ENCODE measurements at regions not wholly inside any gene's neighbourhood (a gene's known extent, or its start where the extent isn't known, plus 50 kb on each side); places are given as distances from the start of the nearest gene placed in this dataset.
"Not testable (repeated sequence)": the region's sequence is repeated elsewhere in the genome, so short reads cannot be mapped to it uniquely, and the experiment has no call there.

GRCh38 chr7:85714043-85714578 is 527.3 kb upstream of the SEMA3D start:
- DNase-seq (ENCODE audit: low spot score): no peak

- DNase-seq (ENCODE audit: low spot score): no peak
Observed at GRCh38 chr7:85713171-85713570, 526.3 kb upstream of the SEMA3D start.

DNA sequence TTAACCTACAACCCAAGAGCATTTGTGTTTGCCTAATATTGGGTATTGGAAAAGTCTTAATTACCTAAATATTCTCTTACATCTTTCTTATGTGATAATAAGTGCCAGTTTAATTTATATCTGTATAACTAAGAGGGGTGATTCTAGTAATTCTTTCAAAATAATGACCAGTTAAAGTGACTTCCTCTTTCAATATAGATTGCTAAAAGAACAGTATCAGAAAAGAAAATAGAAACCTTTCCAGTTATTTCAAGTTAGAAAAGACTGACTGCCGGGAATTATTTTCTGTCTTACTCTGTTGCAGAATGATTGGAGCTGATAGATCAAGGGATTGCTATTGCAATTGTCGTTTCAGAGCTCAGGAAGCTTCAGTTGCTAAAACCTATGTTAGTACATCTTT is 525.0 kb upstream of the SEMA3D start:
- no peak for DNase-seq (ENCODE audit: low spot score)

- DNase-seq (ENCODE audit: low spot score): no peak
Observed at GRCh38 chr7:85710960-85711359, 524.1 kb upstream of the SEMA3D start.

- no peak for DNase-seq (ENCODE audit: low spot score)
Observed at GRCh38 chr7:85708221-85708620, 521.4 kb upstream of the SEMA3D start.

GRCh38 chr7:85705076-85705475 is 518.2 kb upstream of the SEMA3D start:
- DNase-seq (ENCODE audit: low spot score): no peak

DNA sequence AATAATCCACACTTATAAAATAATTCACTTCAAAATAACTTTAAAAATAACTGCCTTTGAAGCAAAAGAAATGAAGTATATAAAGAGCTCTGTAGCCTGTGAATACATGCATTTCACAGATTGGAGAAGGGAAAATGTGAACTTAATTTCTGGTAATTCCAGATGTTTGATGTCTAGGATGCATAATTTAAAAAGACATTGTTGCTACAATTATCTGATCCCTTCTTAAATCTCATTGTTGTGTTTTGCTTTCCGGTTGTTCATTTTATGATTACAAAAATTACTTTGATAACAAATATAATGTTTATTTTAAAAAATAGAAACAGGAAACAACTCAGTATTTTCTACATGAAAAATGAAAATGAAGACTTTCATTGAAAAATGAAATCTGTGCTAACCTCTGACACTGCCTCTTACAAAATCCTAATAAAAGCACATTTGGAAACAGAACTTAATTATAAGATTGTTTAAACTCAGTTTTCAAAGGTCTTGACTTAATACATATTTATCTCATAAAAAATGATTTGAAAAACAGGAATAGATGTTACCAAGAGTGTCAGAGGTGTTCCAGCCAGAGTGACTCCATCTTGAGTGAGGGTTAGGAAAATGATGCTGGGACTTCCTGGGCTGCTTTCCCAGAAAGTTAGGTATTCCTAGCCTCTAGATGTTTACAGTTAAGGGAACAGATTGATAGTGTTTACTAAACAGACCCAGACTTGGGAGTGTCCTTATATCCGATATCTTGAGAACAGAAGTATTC is 516.6 kb upstream of the SEMA3D start:
- DNase-seq (ENCODE audit: low spot score): no peak

DNA sequence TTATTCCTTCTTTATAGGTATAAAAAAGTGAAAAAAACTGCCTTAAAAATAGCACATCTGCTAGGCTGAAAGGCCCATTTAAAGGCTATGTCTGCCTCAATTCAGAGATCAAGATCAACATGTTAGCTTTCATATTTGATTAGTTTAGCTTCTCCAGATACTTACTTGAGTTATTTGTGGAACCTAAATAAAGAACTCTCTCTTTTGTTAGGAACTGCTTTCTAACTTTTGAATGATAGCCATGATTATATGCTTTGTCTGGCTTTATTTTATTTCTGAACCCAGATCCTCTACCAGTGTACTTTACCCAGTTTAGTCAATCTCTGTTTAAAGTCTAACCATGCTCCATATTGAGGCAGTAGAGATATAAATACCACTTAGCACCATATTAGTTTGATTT is 515.5 kb upstream of the SEMA3D start:
- DNase-seq (ENCODE audit: low spot score): no peak

GRCh38 chr7:85699482-85699881 is 512.6 kb upstream of the SEMA3D start:
- DNase-seq (ENCODE audit: low spot score): no peak

- DNase-seq (ENCODE audit: low spot score): no peak
Observed at GRCh38 chr7:85695533-85695932, 508.7 kb upstream of the SEMA3D start.

DNA sequence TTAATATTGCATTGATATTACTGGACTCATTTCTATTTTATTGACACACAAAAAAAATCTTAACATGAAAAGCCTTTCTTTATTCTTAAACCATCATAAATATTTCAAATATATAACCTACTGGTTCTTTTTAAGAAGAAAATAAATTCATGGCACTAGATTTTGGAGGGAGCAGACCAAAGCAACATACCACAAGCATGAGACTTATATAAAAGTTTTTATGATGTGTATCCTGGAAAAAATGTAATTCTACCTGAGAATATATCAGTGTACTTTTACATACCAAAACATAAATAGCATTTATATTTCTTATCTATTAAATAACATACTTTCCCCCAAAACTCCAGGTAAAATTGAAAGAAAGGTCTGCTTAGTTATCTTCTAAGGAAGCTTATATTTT is 508.2 kb upstream of the SEMA3D start:
- no peak for DNase-seq (ENCODE audit: low spot score)

DNA sequence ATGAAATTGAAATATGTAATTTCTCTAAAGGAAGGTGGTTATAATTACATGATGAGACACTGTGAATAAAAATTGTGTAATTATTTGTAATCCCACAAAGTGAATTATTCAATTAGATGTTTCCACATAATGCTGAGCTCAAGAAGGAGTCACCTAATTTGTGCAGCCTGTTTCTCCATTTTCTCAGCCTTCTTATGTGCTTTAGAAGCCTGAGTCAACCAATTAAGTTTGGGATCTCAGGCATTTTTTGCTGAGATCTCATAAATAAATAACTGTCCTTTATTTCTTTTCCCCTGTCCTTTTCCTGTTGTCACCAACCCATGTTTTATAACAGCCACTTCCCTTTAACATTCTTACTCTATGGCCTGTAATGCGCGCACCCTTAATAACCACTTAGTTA is 506.5 kb upstream of the SEMA3D start:
- DNase-seq (ENCODE audit: low spot score): no peak

DNA sequence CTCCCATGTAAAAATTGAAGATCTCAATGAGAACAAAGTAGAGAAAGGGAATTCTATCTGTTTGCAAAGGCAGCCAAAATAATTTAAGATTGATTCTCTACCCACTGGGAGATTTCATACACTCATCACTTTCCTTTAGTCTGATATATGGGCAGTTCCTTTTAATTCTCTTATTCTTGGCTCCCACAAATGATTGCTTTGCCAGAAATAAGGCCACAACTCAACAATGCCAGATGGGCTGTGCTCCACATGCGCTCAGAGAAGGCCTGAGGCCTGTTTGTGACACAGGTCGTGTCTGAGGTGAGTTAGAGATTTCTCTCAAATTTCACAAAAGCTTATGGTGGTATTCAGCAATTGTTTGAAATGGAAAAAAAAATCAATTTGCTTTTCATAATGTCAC is 501.9 kb upstream of the SEMA3D start:
- no peak for DNase-seq (ENCODE audit: low spot score)

DNA sequence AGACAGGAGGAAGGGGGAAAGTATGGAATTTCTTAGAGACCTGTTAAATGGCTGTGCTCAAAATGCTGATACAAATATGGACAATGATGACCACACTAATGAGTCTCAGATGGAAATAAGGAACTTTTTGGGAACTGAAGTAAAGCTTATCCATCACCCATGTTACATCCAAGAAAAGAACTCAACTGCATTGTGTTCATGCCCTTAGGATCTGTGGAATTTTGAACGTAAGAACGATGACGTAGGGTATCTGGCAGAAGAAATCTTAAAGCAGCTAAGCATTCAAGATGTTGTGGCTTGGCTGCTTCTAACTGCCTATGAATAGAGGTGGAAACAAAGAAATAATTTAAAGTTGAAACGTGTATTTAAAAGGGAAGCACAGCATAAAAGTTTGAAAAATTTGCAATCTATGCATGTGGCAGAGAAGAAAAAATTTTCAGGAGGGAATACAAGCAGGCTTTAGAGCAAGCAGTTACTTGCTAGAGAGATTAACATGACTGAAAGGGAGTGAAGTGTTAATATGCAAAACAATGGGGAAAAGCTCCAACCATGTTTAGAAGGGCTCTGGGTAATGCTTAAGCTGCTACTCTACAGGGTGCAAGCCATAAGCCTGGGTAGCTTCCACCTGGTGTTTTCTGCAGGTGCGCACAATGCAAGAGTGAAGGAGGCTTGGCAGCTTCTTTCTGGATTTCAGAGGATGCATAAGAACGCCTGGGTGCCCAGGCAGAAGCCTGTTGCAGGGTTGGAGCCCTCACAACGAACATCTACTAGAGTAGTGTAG is 499.7 kb upstream of the SEMA3D start:
- no peak for DNase-seq (ENCODE audit: low spot score)

DNA sequence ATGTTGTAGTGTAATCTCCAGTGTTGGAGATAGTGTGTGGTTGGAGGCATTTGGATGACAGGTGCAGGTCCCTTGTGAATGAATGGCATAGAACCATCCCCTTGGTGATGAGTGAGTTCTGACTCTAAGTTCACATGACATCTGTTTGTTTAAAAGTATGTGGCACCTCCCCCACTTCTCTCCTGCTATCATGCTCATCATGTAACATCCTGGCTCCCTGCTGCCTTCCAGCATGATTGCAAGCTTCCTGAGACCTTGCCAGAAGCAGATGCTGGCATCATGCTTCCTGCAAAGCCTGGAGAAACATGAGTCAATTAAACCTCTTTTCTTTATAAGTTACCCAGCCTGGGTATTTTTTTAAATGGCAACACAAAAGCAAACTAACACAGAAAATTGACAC is 499.0 kb upstream of the SEMA3D start:
- no peak for DNase-seq (ENCODE audit: low spot score)

DNA sequence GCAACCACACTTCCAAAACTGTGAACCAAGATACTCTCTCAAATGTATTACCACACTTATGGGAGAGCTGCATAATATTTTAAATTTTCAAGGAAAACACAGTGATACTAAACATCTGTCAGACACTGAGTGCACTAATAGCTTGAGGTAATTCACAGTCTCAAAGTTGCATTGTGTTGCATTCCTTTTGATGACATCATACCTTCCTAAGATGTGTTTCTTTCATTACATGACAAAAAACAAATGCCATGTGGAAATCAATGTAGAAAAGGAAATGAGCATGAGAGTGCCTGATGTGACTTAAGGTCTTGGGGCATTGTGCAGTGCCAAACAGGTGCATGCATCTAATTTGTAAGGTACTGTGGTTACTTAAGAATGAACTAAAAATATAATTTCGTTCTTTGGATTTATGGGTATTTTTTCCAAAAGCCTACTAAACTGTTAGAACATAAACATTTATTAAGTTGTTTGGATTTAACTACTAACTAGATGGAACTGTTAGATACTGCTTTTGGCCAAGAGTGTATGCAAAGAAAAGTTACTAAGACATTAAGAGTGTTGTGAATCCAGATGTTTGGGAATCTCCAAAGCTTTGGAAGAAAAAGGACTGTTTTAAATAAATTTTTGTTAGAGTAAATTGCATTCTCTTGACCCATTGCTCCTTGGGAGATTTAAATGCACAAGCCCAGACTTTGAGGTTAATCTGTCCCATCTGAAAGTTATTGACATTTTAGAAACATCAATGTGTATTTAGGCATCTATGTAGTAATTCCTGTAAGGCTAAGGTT is 496.2 kb upstream of the SEMA3D start:
- no peak for DNase-seq (ENCODE audit: low spot score)

DNA sequence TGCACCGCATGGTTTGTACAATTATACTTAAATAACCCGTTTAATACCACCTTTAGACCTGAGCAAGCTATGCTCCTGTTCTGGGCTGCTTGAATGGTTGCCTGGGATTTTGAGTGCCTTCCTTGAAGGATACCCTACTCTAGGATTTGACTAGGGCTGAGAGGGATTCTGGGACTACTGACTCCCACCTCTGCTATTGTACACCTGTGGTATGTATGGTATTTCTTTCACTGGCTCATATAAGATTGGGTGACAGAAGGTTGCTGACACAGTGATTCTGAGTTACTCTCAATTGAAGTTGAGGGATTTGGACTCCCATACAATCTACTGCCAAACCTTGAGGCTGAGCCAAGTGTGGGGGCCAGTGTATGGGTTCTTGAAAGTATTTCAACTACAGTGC is 494.4 kb upstream of the SEMA3D start:
- DNase-seq (ENCODE audit: low spot score): no peak

GRCh38 chr7:85675093-85675492 is 488.2 kb upstream of the SEMA3D start:
- DNase-seq (ENCODE audit: low spot score): not testable (repeated sequence)

DNA sequence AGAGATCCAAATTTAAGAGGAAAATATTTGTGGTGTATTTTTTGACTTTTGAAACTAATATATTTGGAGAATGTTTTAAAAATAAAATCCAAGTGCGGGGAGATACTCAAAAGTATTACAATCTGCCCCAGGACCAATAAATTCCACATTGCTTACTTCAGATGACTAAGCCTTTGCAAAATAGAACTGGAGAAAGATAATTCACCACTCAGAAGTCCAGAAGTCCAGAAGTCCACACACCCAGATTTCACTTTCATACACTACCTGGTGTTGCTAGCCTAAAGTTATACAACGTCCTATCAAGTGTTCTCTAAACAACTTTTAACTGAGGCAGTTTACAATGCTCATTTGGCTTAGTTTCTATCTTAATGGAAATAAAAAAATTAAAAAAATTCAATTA is 487.0 kb upstream of the SEMA3D start:
- no peak for DNase-seq (ENCODE audit: low spot score)

- no peak for DNase-seq (ENCODE audit: low spot score)
Observed at GRCh38 chr7:85669225-85669624, 482.4 kb upstream of the SEMA3D start.

GRCh38 chr7:85664341-85664740 is 477.5 kb upstream of the SEMA3D start:
- DNase-seq (ENCODE audit: low spot score): no peak

GRCh38 chr7:85659364-85659763 is 472.5 kb upstream of the SEMA3D start:
- no peak for DNase-seq (ENCODE audit: low spot score)

- no peak for DNase-seq (ENCODE audit: low spot score)
Observed at GRCh38 chr7:85655252-85655651, 468.4 kb upstream of the SEMA3D start.
